ENCODE measurements at regions not wholly inside any gene's neighbourhood (a gene's known extent, or its start where the extent isn't known, plus 50 kb on each side); places are given as distances from the start of the nearest gene placed in this dataset.

GRCh38 chr4:187094144-187094543, 370.5 kb upstream of the FAT1 start:
- WGBS, 3 donors = 40 to 57% (median 44%) methylated on average over 3 of the region's 3 CpGs
- ATAC-seq (no peak), DNase-seq (no peak)
- no peak for TF ChIP-seq CTCF (IDR thresholded peaks at IDR 0.05)
- Histone ChIP-seq H3K9me3 (peaks cover 5% of the 10 kb centered on the region), H3K36me3 (ENCODE audit: insufficient read depth in 1 of 2, low read depth in 1 of 2) (no peaks in the 10 kb centered on the region), H3K27ac (no peak overlapping the region), H3K4me3 (no peak overlapping the region), H3K4me1 (no peaks in the 10 kb centered on the region), H3K27me3 (ENCODE audit: insufficient read depth in 3 of 3, low read length in 2 of 3) (no peaks in the 10 kb centered on the region)
- intact Hi-C loops (cut with DNase I) = no loop called here

- Histone ChIP-seq H3K27me3 (ENCODE audit: insufficient read depth in 3 of 3, low read length in 2 of 3) (peaks cover 0 to 3% (median 0%) of the 10 kb centered on the region in 3 donors), H3K4me3 (no peak overlapping the region), H3K27ac (no peak overlapping the region), H3K9me3 (peaks cover 5% of the 10 kb centered on the region), H3K4me1 (no peaks in the 10 kb centered on the region), H3K36me3 (ENCODE audit: insufficient read depth in 1 of 2, low read depth in 1 of 2) (no peaks in the 10 kb centered on the region)
- intact Hi-C loops (cut with DNase I) = no loop called here
- DNase-seq = no peak
- ATAC-seq = no peak
- 44 to 48% (median 46%) methylated on average over 2 of the region's 2 CpGs for WGBS, 3 donors
- no peak for TF ChIP-seq CTCF (IDR thresholded peaks at IDR 0.05)
Observed at GRCh38 chr4:187098429-187098828, 374.8 kb upstream of the FAT1 start.

GRCh38 chr4:187103351-187103750, 379.7 kb upstream of the FAT1 start:
- Histone ChIP-seq H3K36me3 (ENCODE audit: insufficient read depth in 1 of 2, low read depth in 1 of 2) (no peaks in the 10 kb centered on the region), H3K4me3 (no peak overlapping the region), H3K4me1 (no peaks in the 10 kb centered on the region), H3K9me3 (peaks cover under 1% of the 10 kb centered on the region), H3K27ac (no peak overlapping the region), H3K27me3 (ENCODE audit: insufficient read depth in 3 of 3, low read length in 2 of 3) (peaks cover 0 to 3% (median 0%) of the 10 kb centered on the region in 3 donors)
- ATAC-seq = no peak
- no peak for DNase-seq
- no peak for TF ChIP-seq CTCF (IDR thresholded peaks at IDR 0.05)
- WGBS, 3 donors = 45 to 54% (median 49%) methylated on average over 4 of the region's 4 CpGs
- intact Hi-C loops (cut with DNase I) = no loop called here

GRCh38 chr4:187108845-187109244, 385.2 kb upstream of the FAT1 start:
- Histone ChIP-seq H3K4me1 (no peaks in the 10 kb centered on the region), H3K4me3 (no peak overlapping the region), H3K27me3 (ENCODE audit: insufficient read depth in 3 of 3, low read length in 2 of 3) (no peaks in the 10 kb centered on the region), H3K9me3 (peaks cover 4% of the 10 kb centered on the region), H3K27ac (no peak overlapping the region), H3K36me3 (ENCODE audit: insufficient read depth in 1 of 2, low read depth in 1 of 2) (no peaks in the 10 kb centered on the region)
- no peak for TF ChIP-seq CTCF (IDR thresholded peaks at IDR 0.05)
- intact Hi-C loops (cut with DNase I) = no loop called here
- ATAC-seq = no peak
- no peak for DNase-seq
- WGBS, 3 donors = 86 to 91% (median 88%) methylated on average over 3 of the region's 3 CpGs

- no peak for DNase-seq
- Histone ChIP-seq H3K4me3 (no peak overlapping the region), H3K9me3 (peaks cover 4% of the 10 kb centered on the region), H3K27ac (no peak overlapping the region), H3K27me3 (ENCODE audit: insufficient read depth in 3 of 3, low read length in 2 of 3) (no peaks in the 10 kb centered on the region), H3K36me3 (ENCODE audit: insufficient read depth in 1 of 2, low read depth in 1 of 2) (no peaks in the 10 kb centered on the region), H3K4me1 (no peaks in the 10 kb centered on the region)
- no peak for ATAC-seq
- 51 to 58% (median 51%) methylated on average over 7 of the region's 7 CpGs for WGBS, 3 donors
- no peak for TF ChIP-seq CTCF (IDR thresholded peaks at IDR 0.05)
- intact Hi-C loops (cut with DNase I) = no loop called here
Observed at GRCh38 chr4:187109636-187110035, 386.0 kb upstream of the FAT1 start.

All from psoas muscle (tissue), 7 donors.